ENCODE measurements at regions not wholly inside any gene's neighbourhood (a gene's known extent, or its start where the extent isn't known, plus 50 kb on each side); places are given as distances from the start of the nearest gene placed in this dataset.

DNA sequence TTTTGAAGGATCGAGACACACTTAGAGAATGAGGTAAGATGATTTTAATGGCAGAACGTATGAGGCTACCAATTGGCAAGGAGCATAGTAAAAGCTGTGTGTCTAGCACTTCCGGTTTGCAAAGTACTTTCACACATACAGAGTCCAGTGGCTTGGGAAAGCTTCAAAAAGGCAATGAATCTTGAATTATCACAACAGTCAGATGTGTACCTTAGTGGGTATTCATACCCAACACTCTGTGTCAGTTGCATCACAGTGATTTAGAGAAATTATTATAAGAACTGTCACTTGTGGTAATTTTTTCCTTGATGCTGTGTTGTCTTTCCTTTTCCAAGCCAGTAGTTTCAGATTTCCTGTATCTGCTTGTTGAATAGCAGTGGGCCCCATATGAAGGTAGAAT, 424.1 kb downstream of the PCNX1 start:
- no peak overlapping the region for H3K56ac ChIP-seq (ENCODE audit: insufficient read length, low read depth, low read length)
- no peak overlapping the region for H2BK120ac ChIP-seq (ENCODE audit: low read depth, low read length, poor library complexity, severe bottlenecking)
- no peak overlapping the region for H3K27ac Mint-ChIP-seq
- H2AFZ ChIP-seq (ENCODE audit: low read length): no peak overlapping the region
- no peak overlapping the region for H2AK5ac ChIP-seq (ENCODE audit: insufficient read length, low read length)
- no peaks in the 10 kb centered on the region; a peak in 2 of 5 replicates for H3K9me3 Mint-ChIP-seq
- no peaks in the 10 kb centered on the region for H3K27me3 ChIP-seq (ENCODE audit: insufficient read depth, low read length)
- no peak overlapping the region for H3K27ac ChIP-seq (ENCODE audit: insufficient read length, low read depth, low read length)
- peaks cover 21 to 24% of the 10 kb centered on the region in 2 experiments for H3K4me1 Mint-ChIP-seq
- peaks cover 3 to 17% (median 7%) of the 10 kb centered on the region in 3 experiments; a peak in 5 of 7 replicates for H3K36me3 Mint-ChIP-seq (ENCODE audit: insufficient read depth in 1 of 3, low read depth in 3 of 3)
- no peaks in the 10 kb centered on the region for H3K9me3 ChIP-seq (ENCODE audit: control insufficient read depth, low read depth, low read length)
- no peak overlapping the region for H3K4ac ChIP-seq (ENCODE audit: low read depth, low read length)
- no peak overlapping the region for H3K9ac ChIP-seq (ENCODE audit: extremely low read depth, insufficient read length, low read length)
- no peak overlapping the region for H3K23ac ChIP-seq (ENCODE audit: insufficient read length, low read depth, low read length)
- DNase-seq: no peak
- H4K91ac ChIP-seq (ENCODE audit: insufficient read length, low read depth, low read length): no peak overlapping the region
- H3K79me2 ChIP-seq (ENCODE audit: insufficient read depth, low read length): peaks cover 25% of the 10 kb centered on the region
- no peak overlapping the region for H2BK20ac ChIP-seq (ENCODE audit: low read depth, low read length, poor library complexity, severe bottlenecking)
- no peak overlapping the region for H4K8ac ChIP-seq (replicated peaks; ENCODE audit: insufficient read length, low read depth, low read length)
- no peak overlapping the region for H3K4me3 Mint-ChIP-seq
- no peak overlapping the region for H2BK12ac ChIP-seq (ENCODE audit: insufficient read length, low read depth, low read length)
- no peak overlapping the region for H3K14ac ChIP-seq (ENCODE audit: insufficient read depth, low read length)
- H3K4me1 ChIP-seq (ENCODE audit: insufficient read depth, low read length): peaks cover 5% of the 10 kb centered on the region
- TF ChIP-seq, protein P1, sequence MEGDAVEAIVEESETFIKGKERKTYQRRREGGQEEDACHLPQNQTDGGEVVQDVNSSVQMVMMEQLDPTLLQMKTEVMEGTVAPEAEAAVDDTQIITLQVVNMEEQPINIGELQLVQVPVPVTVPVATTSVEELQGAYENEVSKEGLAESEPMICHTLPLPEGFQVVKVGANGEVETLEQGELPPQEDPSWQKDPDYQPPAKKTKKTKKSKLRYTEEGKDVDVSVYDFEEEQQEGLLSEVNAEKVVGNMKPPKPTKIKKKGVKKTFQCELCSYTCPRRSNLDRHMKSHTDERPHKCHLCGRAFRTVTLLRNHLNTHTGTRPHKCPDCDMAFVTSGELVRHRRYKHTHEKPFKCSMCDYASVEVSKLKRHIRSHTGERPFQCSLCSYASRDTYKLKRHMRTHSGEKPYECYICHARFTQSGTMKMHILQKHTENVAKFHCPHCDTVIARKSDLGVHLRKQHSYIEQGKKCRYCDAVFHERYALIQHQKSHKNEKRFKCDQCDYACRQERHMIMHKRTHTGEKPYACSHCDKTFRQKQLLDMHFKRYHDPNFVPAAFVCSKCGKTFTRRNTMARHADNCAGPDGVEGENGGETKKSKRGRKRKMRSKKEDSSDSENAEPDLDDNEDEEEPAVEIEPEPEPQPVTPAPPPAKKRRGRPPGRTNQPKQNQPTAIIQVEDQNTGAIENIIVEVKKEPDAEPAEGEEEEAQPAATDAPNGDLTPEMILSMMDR (conservative IDR thresholded peaks at IDR 0.05): no peak
- no peak overlapping the region for H2BK15ac ChIP-seq (ENCODE audit: low read depth, low read length)
- no peaks in the 10 kb centered on the region for H4K20me1 ChIP-seq (ENCODE audit: control insufficient read depth, insufficient read depth, insufficient read length)
- peaks cover 2% of the 10 kb centered on the region for H3K79me1 ChIP-seq (ENCODE audit: insufficient read depth, low read depth, low read length, poor library complexity, severe bottlenecking)
- H3K23me2 ChIP-seq (ENCODE audit: insufficient read length, low read depth, low read length, poor library complexity, severe bottlenecking): no peaks in the 10 kb centered on the region
- no peak overlapping the region for H4K5ac ChIP-seq (ENCODE audit: insufficient read length, low read depth, low read length)
- no peak overlapping the region for H2BK5ac ChIP-seq (ENCODE audit: insufficient read length, low read length)
- no peak overlapping the region for H3K18ac ChIP-seq (ENCODE audit: insufficient read length, low read depth, low read length)
- WGBS (ENCODE audit: extremely low coverage, insufficient read length, low lambda C conversion rate): no CpG with 5 or more reads among the region's 3 CpGs
- no peaks in the 10 kb centered on the region for H3K27me3 Mint-ChIP-seq (ENCODE audit: low read depth)
- H3T11ph ChIP-seq (ENCODE audit: low read length): no peak overlapping the region
- no peak overlapping the region for H3K4me2 ChIP-seq (ENCODE audit: insufficient read depth, insufficient read length, low read length)
